GM23338 (cell line): ENCODE measurements at regions not wholly inside any gene's neighbourhood (a gene's known extent, or its start where the extent isn't known, plus 50 kb on each side); places are given as distances from the start of the nearest gene placed in this dataset.

Experiments
- ATAC-seq: fragments of 200-7000 bp; cut with Tn5 transposase; 3 replicates; pipeline ENCODE4 v1.9.1; 2020
- DNase-seq: peaks from one replicate; pipeline ENCODE4 v3.0.0-alpha.2; 2015; ENCODE audit warnings: low spot score
- H2AFZ ChIP-seq: fragments of 200-600 bp; sonication (generic); 2 replicates; pipeline ENCODE4 v1.8.0; 2016; ENCODE audit warnings: antibody characterized with exemption, mild to moderate bottlenecking, moderate library complexity
- H3F3A ChIP-seq: fragments of 200-600 bp; sonication (generic); replicated peaks from 2 replicates; pipeline ENCODE4 v1.8.0; 2017; ENCODE audit warnings: antibody characterized with exemption, mixed run types, low read depth
- H3K27ac ChIP-seq: fragments of 200-600 bp; sonication (generic); 2 replicates; pipeline ENCODE4 v1.6.1; 2016; ENCODE audit warnings: low read depth
- H3K27me3 ChIP-seq: fragments of 200-600 bp; sonication (generic); 2 replicates; pipeline ENCODE4 v1.8.0; 2016; ENCODE audit warnings: mild to moderate bottlenecking, mixed run types, moderate library complexity; ENCODE audit not compliant: insufficient read depth
- H3K36me3 ChIP-seq: fragments of 200-600 bp; sonication (generic); 2 replicates; pipeline ENCODE4 v1.8.0; 2016; ENCODE audit warnings: mild to moderate bottlenecking; ENCODE audit not compliant: insufficient read depth
- H3K4me1 ChIP-seq: fragments of 200-600 bp; sonication (generic); 2 replicates; pipeline ENCODE4 v1.8.0; 2016; ENCODE audit warnings: mild to moderate bottlenecking, moderate library complexity; ENCODE audit not compliant: insufficient read depth
- H3K4me2 ChIP-seq: fragments of 200-600 bp; sonication (generic); 2 replicates; pipeline ENCODE4 v1.7.1; 2017; ENCODE audit warnings: mixed run types
- H3K4me3 ChIP-seq: fragments of 200-600 bp; sonication (generic); 2 replicates; pipeline ENCODE4 v1.6.1; 2016; ENCODE audit warnings: mixed run types
- H3K79me2 ChIP-seq: fragments of 200-600 bp; sonication (generic); replicated peaks from 2 replicates; pipeline ENCODE4 v1.8.0; 2017; ENCODE audit warnings: mild to moderate bottlenecking; ENCODE audit not compliant: insufficient read depth
- H3K9me2 ChIP-seq: fragments of 200-600 bp; sonication (generic); 2 replicates; pipeline ENCODE4 v1.8.0; 2017; ENCODE audit not compliant: insufficient read depth
- H4K20me1 ChIP-seq: fragments of 200-600 bp; sonication (generic); replicated peaks from 2 replicates; pipeline ENCODE4 v1.8.0; 2017; ENCODE audit warnings: mild to moderate bottlenecking; ENCODE audit not compliant: insufficient read depth
- H3K27ac Mint-ChIP-seq: 2 replicates; pipeline ENCODE4 v1.8.0; 2020; ENCODE audit warnings: inconsistent platforms, mild to moderate bottlenecking, moderate library complexity, mixed read lengths
- H3K27me3 Mint-ChIP-seq: 3 replicates; pipeline ENCODE4 v1.8.0; 2022; ENCODE audit warnings: low read depth, mild to moderate bottlenecking, moderate library complexity, mixed read lengths, inconsistent platforms; ENCODE audit not compliant: insufficient read depth, poor library complexity
- H3K36me3 Mint-ChIP-seq: 3 replicates; pipeline ENCODE4 v1.8.0; 2021; ENCODE audit warnings: low read depth, mild to moderate bottlenecking, inconsistent platforms, moderate library complexity, mixed read lengths
- H3K4me1 Mint-ChIP-seq: 3 replicates; pipeline ENCODE4 v1.8.0; 2020; ENCODE audit warnings: mild to moderate bottlenecking, inconsistent platforms, mixed read lengths
- H3K4me3 Mint-ChIP-seq: 3 replicates; pipeline ENCODE4 v1.8.0; 2021; ENCODE audit warnings: moderate library complexity, mild to moderate bottlenecking, inconsistent platforms, mixed read lengths
- H3K9me3 Mint-ChIP-seq: 3 replicates; pipeline ENCODE4 v1.8.0; 2020; ENCODE audit warnings: moderate library complexity, mild to moderate bottlenecking, inconsistent platforms, mixed read lengths
- CREB1 ChIP-seq: fragments of 250-450 bp; sonication (Bioruptor Pico); IDR thresholded peaks from 2 replicates; pipeline ENCODE4 v1.5.0; 2020; ENCODE audit warnings: low read depth, mild to moderate bottlenecking, moderate library complexity
- EZH2 ChIP-seq: fragments of 200-600 bp; sonication (generic); IDR thresholded peaks from one replicate; pipeline ENCODE4 v1.8.0; 2017; ENCODE audit warnings: antibody characterized with exemption, mild to moderate bottlenecking, low read depth; ENCODE audit not compliant: unreplicated experiment
- JUNB ChIP-seq: IDR thresholded peaks from one replicate; pipeline ENCODE4 v1.6.1; 2016; ENCODE audit warnings: antibody characterized with exemption; ENCODE audit not compliant: unreplicated experiment
- POLR2AphosphoS5 ChIP-seq: IDR thresholded peaks from 2 replicates; pipeline ENCODE4 v1.6.1; 2016; ENCODE audit warnings: antibody characterized with exemption, low read depth
- STAT1 ChIP-seq: IDR thresholded peaks from one replicate; pipeline ENCODE4 v1.6.1; 2016; ENCODE audit warnings: antibody characterized with exemption; ENCODE audit not compliant: unreplicated experiment
- ZNF114 ChIP-seq: fragments of 250-450 bp; sonication (Bioruptor Pico); IDR thresholded peaks from 2 replicates; pipeline ENCODE4 v1.5.0; 2020; ENCODE audit warnings: mild to moderate bottlenecking, moderate library complexity
- TF ChIP-seq, protein P1 (sequence below), 2 experiments: fragments of 200-600 bp in 1 of 2; sonication (generic) in 1 of 2; conservative IDR thresholded peaks; 2 replicates each; pipeline versions ENCODE4 v1.5.1 to v1.6.1; 2016 to 2017; ENCODE audit warnings: antibody characterized with exemption in 2 of 2, low read depth in 2 of 2, mild to moderate bottlenecking in 2 of 2, moderate library complexity in 1 of 2
- TF ChIP-seq, protein P2 (sequence below): IDR thresholded peaks from 2 replicates; pipeline ENCODE4 v1.6.1; 2016; ENCODE audit warnings: antibody characterized with exemption

DNA sequence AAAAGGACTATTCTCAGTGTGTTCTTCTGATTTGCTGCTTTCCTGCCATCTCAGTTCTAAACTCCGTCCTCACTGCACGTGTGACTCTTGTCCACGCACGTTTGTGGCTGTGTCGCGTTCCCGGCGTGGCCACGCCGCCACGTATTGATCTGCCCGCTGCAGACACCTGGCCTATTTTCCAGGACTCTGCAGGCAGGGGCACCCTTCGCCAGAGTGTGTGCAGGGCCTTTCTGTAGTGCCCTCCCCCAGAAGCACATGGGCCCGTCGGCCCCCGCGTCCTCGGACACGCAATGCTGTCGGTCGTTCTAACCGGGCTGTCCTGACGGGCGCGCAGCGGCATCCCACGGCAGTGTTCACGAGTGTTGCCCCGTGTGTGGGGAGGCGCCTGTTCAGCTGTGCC, 87.6 kb downstream of the YTHDF1 start:
- Histone ChIP-seq H3K4me3 (no peak overlapping the region), H3K4me1 (peaks cover 10% of the 10 kb centered on the region; the same call in 1 of the 2 replicates)
- H3K4me1 Mint-ChIP-seq, result peaks cover 17% of the 10 kb centered on the region

DNA sequence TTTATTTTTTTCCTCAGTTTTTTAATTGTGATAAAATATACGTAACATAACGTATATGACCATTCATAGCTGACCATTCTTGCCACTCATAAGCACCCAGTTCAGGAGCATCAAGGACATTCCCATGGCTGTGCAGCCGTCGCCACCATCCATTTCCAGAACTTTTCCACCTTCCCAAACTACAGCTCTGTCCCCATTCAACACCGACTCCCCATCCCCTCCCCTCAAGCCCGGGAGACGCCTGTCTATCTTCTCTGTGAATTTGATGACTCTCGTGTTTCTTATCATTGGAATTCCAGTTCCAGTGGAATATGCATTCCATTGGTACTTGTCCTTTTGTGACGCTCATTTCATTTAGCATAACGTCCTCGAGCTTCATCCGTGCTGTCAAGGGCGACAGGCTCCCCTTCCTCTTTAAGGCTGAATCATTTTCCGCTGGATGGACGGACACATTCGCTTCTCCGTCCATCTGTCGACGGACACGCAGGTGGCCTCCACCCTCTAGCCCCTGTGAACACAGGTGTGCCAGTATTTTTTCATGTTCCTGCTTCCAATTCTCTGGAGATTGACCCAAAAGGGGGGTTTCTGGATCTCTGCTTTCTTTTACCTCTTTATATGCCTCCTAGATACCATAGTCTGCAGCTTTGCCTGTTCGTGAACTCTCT, 88.1 kb downstream of the YTHDF1 start:
- H3K36me3 Mint-ChIP-seq, result no peaks in the 10 kb centered on the region; the same call in 2 of the 3 replicates
- no peak overlapping the region for H3K4me3 Mint-ChIP-seq
- Histone ChIP-seq H2AFZ (no peak overlapping the region), H3K27ac (no peak overlapping the region), H3K9me2 (no peaks in the 10 kb centered on the region), H3K4me1 (peaks cover 10% of the 10 kb centered on the region; the same call in 1 of the 2 replicates), H3K27me3 (no peaks in the 10 kb centered on the region), H3K4me2 (no peak overlapping the region), H3K79me2 (no peaks in the 10 kb centered on the region), H3F3A (no peaks in the 10 kb centered on the region), H4K20me1 (no peaks in the 10 kb centered on the region), H3K4me3 (no peak overlapping the region), H3K36me3 (no peaks in the 10 kb centered on the region)
- TF ChIP-seq STAT1 (no peak), POLR2AphosphoS5 (no peak)
- peaks cover 17% of the 10 kb centered on the region for H3K4me1 Mint-ChIP-seq
- no peak for DNase-seq
- H3K9me3 Mint-ChIP-seq, result no peaks in the 10 kb centered on the region; the same call in 2 of the 3 replicates
- ATAC-seq, result no peak
- H3K27me3 Mint-ChIP-seq, result peaks cover 7% of the 10 kb centered on the region
- no peak overlapping the region for H3K27ac Mint-ChIP-seq

More for the DNA sequence above, 87.6 kb downstream of the YTHDF1 start:
- no peaks in the 10 kb centered on the region for H3K36me3 ChIP-seq
- peaks cover 8% of the 10 kb centered on the region for H3K27me3 Mint-ChIP-seq
- no peak for TF ChIP-seq ZNF114 (CRISPR knock-in tag)
- TF ChIP-seq JUNB, result no peak
- TF ChIP-seq STAT1, result no peak
- no peak for TF ChIP-seq POLR2AphosphoS5
- TF ChIP-seq, protein P1, sequence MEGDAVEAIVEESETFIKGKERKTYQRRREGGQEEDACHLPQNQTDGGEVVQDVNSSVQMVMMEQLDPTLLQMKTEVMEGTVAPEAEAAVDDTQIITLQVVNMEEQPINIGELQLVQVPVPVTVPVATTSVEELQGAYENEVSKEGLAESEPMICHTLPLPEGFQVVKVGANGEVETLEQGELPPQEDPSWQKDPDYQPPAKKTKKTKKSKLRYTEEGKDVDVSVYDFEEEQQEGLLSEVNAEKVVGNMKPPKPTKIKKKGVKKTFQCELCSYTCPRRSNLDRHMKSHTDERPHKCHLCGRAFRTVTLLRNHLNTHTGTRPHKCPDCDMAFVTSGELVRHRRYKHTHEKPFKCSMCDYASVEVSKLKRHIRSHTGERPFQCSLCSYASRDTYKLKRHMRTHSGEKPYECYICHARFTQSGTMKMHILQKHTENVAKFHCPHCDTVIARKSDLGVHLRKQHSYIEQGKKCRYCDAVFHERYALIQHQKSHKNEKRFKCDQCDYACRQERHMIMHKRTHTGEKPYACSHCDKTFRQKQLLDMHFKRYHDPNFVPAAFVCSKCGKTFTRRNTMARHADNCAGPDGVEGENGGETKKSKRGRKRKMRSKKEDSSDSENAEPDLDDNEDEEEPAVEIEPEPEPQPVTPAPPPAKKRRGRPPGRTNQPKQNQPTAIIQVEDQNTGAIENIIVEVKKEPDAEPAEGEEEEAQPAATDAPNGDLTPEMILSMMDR (conservative IDR thresholded peaks at IDR 0.05; ENCODE audit: low read depth in 2 of 2), result no peak
- TF ChIP-seq, protein P2, sequence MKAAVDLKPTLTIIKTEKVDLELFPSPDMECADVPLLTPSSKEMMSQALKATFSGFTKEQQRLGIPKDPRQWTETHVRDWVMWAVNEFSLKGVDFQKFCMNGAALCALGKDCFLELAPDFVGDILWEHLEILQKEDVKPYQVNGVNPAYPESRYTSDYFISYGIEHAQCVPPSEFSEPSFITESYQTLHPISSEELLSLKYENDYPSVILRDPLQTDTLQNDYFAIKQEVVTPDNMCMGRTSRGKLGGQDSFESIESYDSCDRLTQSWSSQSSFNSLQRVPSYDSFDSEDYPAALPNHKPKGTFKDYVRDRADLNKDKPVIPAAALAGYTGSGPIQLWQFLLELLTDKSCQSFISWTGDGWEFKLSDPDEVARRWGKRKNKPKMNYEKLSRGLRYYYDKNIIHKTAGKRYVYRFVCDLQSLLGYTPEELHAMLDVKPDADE, result no peak
- TF ChIP-seq EZH2, result no peak
- TF ChIP-seq CREB1 (CRISPR knock-in tag), result no peak
- H3K27ac ChIP-seq, result no peak overlapping the region
- H3K27me3 ChIP-seq, result no peaks in the 10 kb centered on the region
- no peak overlapping the region for H3K4me3 Mint-ChIP-seq
- H3K9me2 ChIP-seq, result no peaks in the 10 kb centered on the region
- no peak overlapping the region for H3K4me2 ChIP-seq
- H3K9me3 Mint-ChIP-seq, result no peaks in the 10 kb centered on the region; the same call in 2 of the 3 replicates
- H3K79me2 ChIP-seq, result no peaks in the 10 kb centered on the region
- H3K27ac Mint-ChIP-seq, result no peak overlapping the region
- DNase-seq (no peak), ATAC-seq (no peak)
- no peak overlapping the region for H2AFZ ChIP-seq
- no peaks in the 10 kb centered on the region for H4K20me1 ChIP-seq
- no peaks in the 10 kb centered on the region for H3F3A ChIP-seq
- no peaks in the 10 kb centered on the region; the same call in 2 of the 3 replicates for H3K36me3 Mint-ChIP-seq
